GM18502 (cell line): ENCODE measurements at regions not wholly inside any gene's neighbourhood (a gene's known extent, or its start where the extent isn't known, plus 50 kb on each side); places are given as distances from the start of the nearest gene placed in this dataset.

ENCODE experiments used
- ATAC-seq: cut with Tn5 transposase; IDR thresholded peaks from one replicate; pipeline ENCODE4 v1.9.1; 2021; ENCODE audit warnings: mild to moderate bottlenecking; ENCODE audit not compliant: unreplicated experiment, poor library complexity

GRCh38 chr1:182137546-182137945 is 76.0 kb upstream of the ZNF648 start:
- no peak for ATAC-seq

- no peak for ATAC-seq
Measured at GRCh38 chr1:182135946-182136345, 74.4 kb upstream of the ZNF648 start.

- no peak for ATAC-seq
Measured at GRCh38 chr1:182134257-182134656, 72.7 kb upstream of the ZNF648 start.

DNA sequence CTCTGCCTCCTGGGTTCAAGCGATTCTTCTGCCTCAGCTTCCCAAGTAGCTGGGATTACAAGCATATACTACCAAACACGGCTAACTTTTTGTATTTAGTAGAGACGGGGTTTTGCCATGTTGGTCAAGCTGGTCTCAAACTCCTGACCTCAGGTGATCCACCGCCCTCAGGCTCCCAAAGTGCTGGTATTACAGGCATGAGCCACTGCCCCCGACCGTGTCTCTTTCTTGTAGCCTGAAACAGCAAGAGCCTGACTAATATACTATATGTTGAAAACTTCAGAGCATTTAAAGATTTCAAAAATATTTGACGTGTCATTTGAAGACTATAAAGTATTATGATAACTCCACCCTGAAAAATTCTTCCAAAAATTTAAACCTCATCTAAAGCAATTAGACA is 71.7 kb upstream of the ZNF648 start:
- no peak for ATAC-seq

GRCh38 chr1:182129398-182129797 is 67.9 kb upstream of the ZNF648 start:
- no peak for ATAC-seq

- no peak for ATAC-seq
Measured at GRCh38 chr1:182128502-182128901, 67.0 kb upstream of the ZNF648 start.

- ATAC-seq, result no peak
Measured at GRCh38 chr1:182127656-182128055, 66.1 kb upstream of the ZNF648 start.

DNA sequence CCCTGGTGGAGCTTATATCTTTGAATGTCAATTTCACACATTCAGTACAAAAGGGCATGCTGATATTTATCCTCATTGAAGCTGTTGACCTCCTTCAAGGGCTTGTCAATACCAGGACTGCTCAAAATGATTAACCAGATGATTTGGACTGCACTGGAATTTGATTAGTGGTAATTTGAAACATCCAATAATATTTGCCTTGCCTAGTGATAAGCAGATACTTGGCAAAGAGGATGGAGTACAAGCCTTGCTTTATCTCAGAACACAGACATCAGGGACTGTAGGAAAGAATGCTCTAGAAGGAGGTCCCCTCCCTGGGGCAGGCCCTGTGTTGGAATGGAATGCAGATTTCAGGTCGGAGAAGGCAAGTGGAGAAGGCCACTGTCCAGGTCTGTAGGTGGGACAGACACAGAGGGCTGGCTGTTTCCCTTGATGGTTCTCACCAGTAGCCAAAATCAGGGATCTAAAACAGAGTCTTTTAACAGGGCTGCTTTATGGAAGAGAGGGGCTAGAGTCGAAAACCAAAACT is 64.8 kb upstream of the ZNF648 start:
- no peak for ATAC-seq

DNA sequence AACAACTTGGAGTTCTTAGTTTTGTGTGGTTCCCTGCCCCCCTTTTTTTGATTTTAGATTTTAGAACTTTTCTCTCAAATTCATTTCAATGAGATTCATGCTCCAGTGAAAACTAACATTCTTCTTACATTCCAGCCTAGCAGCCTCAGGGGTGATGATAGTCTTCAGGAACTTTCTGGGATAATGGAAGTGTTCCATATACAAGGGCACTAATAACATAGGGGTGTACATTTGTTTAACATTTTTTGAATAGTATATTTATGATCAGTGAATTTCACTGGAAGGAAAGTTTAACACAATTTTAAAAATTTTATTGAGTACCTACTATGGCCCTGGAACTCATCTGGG is 61.4 kb upstream of the ZNF648 start:
- no peak for ATAC-seq

DNA sequence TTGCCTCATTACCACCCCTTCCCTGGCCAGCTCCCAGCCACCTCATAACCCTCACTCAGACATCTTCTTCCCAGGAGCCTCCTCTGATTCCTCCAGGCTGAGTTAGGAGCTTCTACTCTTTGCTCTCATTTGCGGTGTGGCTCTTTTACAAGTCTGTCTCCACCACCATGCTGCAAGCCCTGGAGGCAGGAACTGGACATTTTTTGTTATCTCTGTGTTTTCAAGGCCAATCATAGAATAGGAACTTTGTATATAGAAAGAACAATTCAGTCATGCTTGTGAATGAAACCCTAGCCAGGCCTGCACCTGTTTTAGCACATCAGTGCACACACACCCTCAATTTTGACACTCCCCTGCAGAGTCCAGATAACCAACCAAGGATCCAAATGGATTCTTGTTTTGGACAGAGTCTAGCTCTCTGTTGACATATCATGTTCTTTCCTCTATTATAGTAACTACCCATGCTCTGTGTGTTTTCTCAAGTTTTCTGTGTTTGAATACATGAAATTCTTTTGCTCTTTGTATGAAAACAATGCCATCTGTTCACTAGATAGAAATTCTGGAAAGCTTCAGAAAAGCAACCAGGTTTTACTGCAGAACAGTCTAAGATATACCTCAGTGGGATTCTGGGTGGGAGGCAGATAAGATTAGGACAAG is 60.9 kb upstream of the ZNF648 start:
- no peak for ATAC-seq

DNA sequence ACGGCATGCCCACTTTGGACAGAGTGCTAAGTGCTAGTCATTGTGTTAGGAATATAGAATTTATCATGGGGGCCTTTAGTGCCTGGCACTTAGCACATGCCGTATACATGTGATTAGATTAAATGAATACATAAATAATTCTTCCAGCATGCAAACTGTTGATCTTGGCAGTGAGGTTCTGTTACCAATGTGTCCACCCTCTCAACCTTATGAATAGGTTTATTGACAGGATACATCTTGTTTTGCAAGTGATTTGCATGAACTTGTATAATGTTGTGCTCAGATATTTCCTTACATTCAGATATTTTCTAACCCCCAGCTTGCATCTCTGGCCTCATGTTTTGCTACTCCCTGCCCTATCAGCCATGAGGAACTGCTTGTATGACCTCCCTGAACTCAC is 60.3 kb upstream of the ZNF648 start:
- no peak for ATAC-seq

- no peak for ATAC-seq
Measured at GRCh38 chr1:182120411-182121258, 59.1 kb upstream of the ZNF648 start.

GRCh38 chr1:182119631-182120030 is 58.1 kb upstream of the ZNF648 start:
- no peak for ATAC-seq

DNA sequence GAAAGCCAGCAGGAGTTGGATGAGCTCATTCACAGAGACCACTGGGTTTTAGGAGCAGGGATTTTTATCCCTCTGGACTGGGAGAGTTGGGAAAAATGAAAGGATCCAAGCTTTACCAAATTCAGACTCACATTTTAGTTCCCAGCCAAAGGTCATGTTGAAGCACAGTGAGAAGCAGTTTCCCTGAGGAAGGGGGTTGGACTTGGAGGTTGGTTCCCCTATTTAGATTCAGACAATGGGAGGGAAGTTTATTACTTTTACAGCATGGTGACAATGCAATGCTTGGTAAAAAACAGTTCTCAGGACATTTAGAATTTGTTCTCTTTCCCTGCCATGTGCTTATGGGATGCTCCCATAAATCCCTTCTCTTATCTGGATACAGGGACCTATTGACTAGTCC is 57.3 kb upstream of the ZNF648 start:
- no peak for ATAC-seq

DNA sequence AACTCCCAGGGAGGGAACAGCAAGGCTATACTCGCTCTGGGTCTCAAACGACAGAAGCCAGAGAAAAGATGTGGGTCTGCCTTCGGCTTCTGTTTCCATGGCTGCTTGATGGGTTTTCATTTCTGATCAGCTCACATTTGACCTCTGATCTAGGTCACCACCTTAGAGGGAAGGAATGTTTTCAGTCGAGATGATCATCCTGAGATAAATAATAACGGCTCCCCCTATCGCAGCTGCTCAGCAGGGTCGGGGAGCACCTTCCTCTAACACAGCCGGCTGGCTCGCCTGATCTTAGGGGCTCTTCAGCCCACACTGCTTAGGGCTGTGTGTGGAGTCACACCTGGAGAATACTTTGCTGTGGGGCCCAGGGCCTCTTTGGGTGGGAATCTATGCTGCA is 53.1 kb upstream of the ZNF648 start:
- ATAC-seq, result no peak

- ATAC-seq, result no peak
Measured at GRCh38 chr1:182113879-182114626, 52.5 kb upstream of the ZNF648 start.

DNA sequence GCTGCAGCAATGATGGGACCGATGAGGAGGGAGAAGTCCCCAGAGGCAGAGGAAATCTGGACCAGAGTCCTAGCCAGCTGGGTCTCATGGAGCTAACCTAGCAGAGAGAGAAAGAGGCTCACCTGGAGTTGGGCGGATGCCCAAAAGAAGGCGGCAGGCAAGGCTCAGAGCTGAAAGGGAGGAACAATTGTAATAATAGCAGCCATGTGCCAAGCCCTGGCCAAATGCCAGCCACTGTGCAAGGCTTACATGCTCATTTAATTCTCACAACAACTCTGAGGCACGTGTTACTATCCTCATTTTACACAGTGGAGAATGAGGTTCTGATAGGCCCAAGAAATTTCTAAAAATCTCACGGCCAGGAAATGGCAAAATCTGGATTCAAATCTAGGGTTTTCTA is 50.0 kb upstream of the ZNF648 start:
- no peak for ATAC-seq
